ENCODE measurements at regions not wholly inside any gene's neighbourhood (a gene's known extent, or its start where the extent isn't known, plus 50 kb on each side); places are given as distances from the start of the nearest gene placed in this dataset.

DNA sequence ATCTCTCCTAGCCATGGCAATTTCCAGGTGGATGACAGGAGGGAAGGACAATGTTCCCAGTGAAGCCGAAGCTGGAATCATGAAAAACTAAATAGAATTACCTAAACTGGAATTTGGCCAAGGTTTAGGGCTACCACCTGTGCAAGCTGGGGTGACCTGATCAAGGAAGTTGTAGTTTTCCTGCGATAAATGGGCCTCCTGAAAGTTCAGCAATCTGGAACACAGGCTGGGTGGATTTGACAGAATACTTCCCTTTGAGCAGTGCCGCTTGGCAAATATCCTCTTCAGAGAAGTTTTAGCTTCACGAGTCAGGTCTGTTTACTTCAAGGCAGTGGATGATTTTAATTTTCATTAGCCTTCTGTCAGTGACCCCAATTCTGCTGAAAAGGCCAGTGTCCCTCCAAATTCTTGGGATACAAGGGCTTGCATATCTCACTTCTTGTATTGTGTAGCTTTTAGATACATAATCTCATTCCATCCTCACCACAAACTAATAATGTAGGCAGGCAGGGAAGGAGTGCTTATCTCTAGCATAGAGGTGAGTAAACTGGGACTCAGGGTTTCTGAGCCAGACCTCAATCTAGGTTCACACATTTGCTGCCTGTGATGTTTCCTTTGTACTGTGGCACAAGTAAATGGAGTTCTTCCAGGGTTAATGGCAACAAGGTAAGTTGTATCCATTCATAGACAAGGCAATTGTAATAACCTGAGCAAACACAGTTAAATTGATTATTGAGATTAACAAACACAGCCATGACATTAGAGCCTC lies 349.4 kb downstream of the NUF2 start:
- TF ChIP-seq, protein P1, sequence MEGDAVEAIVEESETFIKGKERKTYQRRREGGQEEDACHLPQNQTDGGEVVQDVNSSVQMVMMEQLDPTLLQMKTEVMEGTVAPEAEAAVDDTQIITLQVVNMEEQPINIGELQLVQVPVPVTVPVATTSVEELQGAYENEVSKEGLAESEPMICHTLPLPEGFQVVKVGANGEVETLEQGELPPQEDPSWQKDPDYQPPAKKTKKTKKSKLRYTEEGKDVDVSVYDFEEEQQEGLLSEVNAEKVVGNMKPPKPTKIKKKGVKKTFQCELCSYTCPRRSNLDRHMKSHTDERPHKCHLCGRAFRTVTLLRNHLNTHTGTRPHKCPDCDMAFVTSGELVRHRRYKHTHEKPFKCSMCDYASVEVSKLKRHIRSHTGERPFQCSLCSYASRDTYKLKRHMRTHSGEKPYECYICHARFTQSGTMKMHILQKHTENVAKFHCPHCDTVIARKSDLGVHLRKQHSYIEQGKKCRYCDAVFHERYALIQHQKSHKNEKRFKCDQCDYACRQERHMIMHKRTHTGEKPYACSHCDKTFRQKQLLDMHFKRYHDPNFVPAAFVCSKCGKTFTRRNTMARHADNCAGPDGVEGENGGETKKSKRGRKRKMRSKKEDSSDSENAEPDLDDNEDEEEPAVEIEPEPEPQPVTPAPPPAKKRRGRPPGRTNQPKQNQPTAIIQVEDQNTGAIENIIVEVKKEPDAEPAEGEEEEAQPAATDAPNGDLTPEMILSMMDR (IDR thresholded peaks at IDR 0.05): no peak
- TF ChIP-seq POLR2A (IDR thresholded peaks at IDR 0.05): no peak
